Endothelial cell of umbilical vein (primary cell): ENCODE measurements at regions not wholly inside any gene's neighbourhood (a gene's known extent, or its start where the extent isn't known, plus 50 kb on each side); places are given as distances from the start of the nearest gene placed in this dataset.

Experiments
- BruUV-seq: library from RNA; stranded (reverse); fragments of 400-500 nt; replicated peaks from 2 replicates; lab custom pipeline; 2021; lab: Mats Ljungman, UMichigan
- CTCF ChIA-PET: fragments of 300-600, 350-600 bp; sonication (Branson Sonifier 250); formaldehyde crosslinking; loops from one replicate; lab custom pipeline; 2021; ENCODE audit warnings: antibody characterized with exemption, inconsistent platforms; lab: Charles Lee
- POLR2A ChIA-PET: fragments of 300-600, 350-600 bp; sonication (Branson Sonifier 250); formaldehyde crosslinking; loops from one replicate; lab custom pipeline; 2021; ENCODE audit warnings: antibody characterized with exemption, inconsistent platforms; lab: Charles Lee
- DNase-seq: peaks from one replicate; pipeline ENCODE4 v3.0.0-alpha.2; 2011; ENCODE audit warnings: low read depth, low spot score
- FAIRE-seq: peaks from 2 replicates; lab custom pipeline; 2011; peaks lifted over from hg19 to GRCh38; lab: Jason Lieb, UNC
- H2AFZ ChIP-seq: 2 replicates; pipeline ENCODE4 v1.6.0; 2012; ENCODE audit warnings: low read depth, low read length, control low read depth, inconsistent platforms
- H3K27ac ChIP-seq: 2 replicates; pipeline ENCODE4 v1.5.1; 2011; ENCODE audit warnings: low read depth, mild to moderate bottlenecking, control low read depth, low read length, moderate library complexity; ENCODE audit not compliant: insufficient read depth
- H3K27me3 ChIP-seq, 2 experiments: 2 replicates each; pipeline versions ENCODE4 v1.6.0 to v1.6.1; 2011; ENCODE audit warnings: low read length in 2 of 2, mixed read lengths in 1 of 2; ENCODE audit not compliant: control insufficient read depth in 2 of 2, insufficient read depth in 2 of 2
- H3K36me3 ChIP-seq, 2 experiments: 2 replicates in 1 of 2; 3 replicates in 1 of 2; pipeline ENCODE4 v1.5.1; 2011; ENCODE audit warnings: low read length in 2 of 2, mild to moderate bottlenecking in 1 of 2, moderate library complexity in 1 of 2; ENCODE audit not compliant: control insufficient read depth in 2 of 2, insufficient read depth in 2 of 2; ENCODE audit errors: extremely low read depth in 1 of 2
- H3K4me1 ChIP-seq: 3 replicates; pipeline ENCODE4 v1.5.1; 2011; ENCODE audit warnings: mild to moderate bottlenecking, low read length; ENCODE audit not compliant: control insufficient read depth, insufficient read depth; ENCODE audit errors: extremely low read depth
- H3K4me2 ChIP-seq: 2 replicates; pipeline ENCODE4 v1.6.1; 2011; ENCODE audit warnings: low read length, control low read depth, mixed read lengths; ENCODE audit not compliant: insufficient read depth
- H3K4me3 ChIP-seq, 3 experiments: fragments of 200-600 bp in 1 of 3; sonication (generic), shearing (Covaris generic) in 1 of 3; replicated peaks in 1 of 3; 2 replicates each; pipeline ENCODE4 v1.5.1; 2011 to 2016; ENCODE audit warnings: control low read depth in 3 of 3, low read length in 3 of 3, mild to moderate bottlenecking in 2 of 3, inconsistent platforms in 1 of 3, low read depth in 1 of 3, moderate library complexity in 1 of 3; ENCODE audit not compliant: insufficient read depth in 1 of 3
- H3K79me2 ChIP-seq: 2 replicates; pipeline ENCODE4 v1.6.0; 2012; ENCODE audit warnings: low read length, inconsistent platforms; ENCODE audit not compliant: control insufficient read depth, insufficient read depth
- H3K9ac ChIP-seq: replicated peaks from 2 replicates; pipeline ENCODE3; 2011; ENCODE audit warnings: low read length, control low read depth; ENCODE audit not compliant: insufficient read depth; ENCODE audit errors: extremely low read depth
- H3K9me1 ChIP-seq: replicated peaks from 3 replicates; pipeline ENCODE4 v1.6.0; 2011; ENCODE audit warnings: mild to moderate bottlenecking, low read length; ENCODE audit not compliant: control insufficient read depth, insufficient read depth; ENCODE audit errors: extremely low read depth
- H3K9me3 ChIP-seq: replicated peaks from 2 replicates; pipeline ENCODE4 v1.5.1; 2012; ENCODE audit warnings: low read length, inconsistent platforms; ENCODE audit not compliant: control insufficient read depth, insufficient read depth
- H4K20me1 ChIP-seq: replicated peaks from 2 replicates; pipeline ENCODE3; 2011; ENCODE audit warnings: mild to moderate bottlenecking, low read length; ENCODE audit not compliant: control insufficient read depth, insufficient read depth; ENCODE audit errors: extremely low read depth
- EZH2 ChIP-seq: IDR thresholded peaks from 2 replicates; pipeline ENCODE4 v1.6.1; 2012; ENCODE audit warnings: borderline replicate concordance, low read depth, mild to moderate bottlenecking, moderate library complexity, low read length, inconsistent platforms; ENCODE audit not compliant: severe bottlenecking
- GATA2 ChIP-seq: IDR thresholded peaks from 2 replicates; pipeline ENCODE4 v1.7.0; 2011; ENCODE audit warnings: low read depth, mild to moderate bottlenecking, moderate library complexity, mixed read lengths, low read length; ENCODE audit not compliant: insufficient read length, insufficient read depth
- JUN ChIP-seq: IDR thresholded peaks from 2 replicates; pipeline ENCODE4 v1.6.1; 2011; ENCODE audit warnings: borderline replicate concordance, low read depth; ENCODE audit not compliant: insufficient read length, insufficient read depth
- MYC ChIP-seq: IDR thresholded peaks from one replicate; pipeline ENCODE4 v1.6.1; 2011; ENCODE audit warnings: mild to moderate bottlenecking, low read depth, low read length
- POLR2AphosphoS5 ChIP-seq: IDR thresholded peaks from 2 replicates; pipeline ENCODE4 v1.6.1; 2012; ENCODE audit warnings: low read depth, mild to moderate bottlenecking, control low read depth, low read length, moderate library complexity; ENCODE audit not compliant: insufficient read depth
- dilution Hi-C: fragments of 300-500 bp; cut with MboI; formaldehyde crosslinking; loops from one replicate; pipeline ENCODE4 v1.15.0; 2019; ENCODE audit warnings: low sequenced_read_pairs; ENCODE audit not compliant: extremely low pct_ligation_motif_present
- intact Hi-C: fragments of 100-400 bp; cut with micrococcal nuclease; formaldehyde crosslinking; loops from one replicate; pipeline ENCODE4 v1.10.0; 2022

GRCh38 chr2:6231166-6231565 is 539.0 kb downstream of the SOX11 start:
- Histone ChIP-seq H3K9me1 (no peaks in the 10 kb centered on the region), H3K4me2 (no peak overlapping the region), H3K27ac (no peak overlapping the region), H3K27me3 (no peaks in the 10 kb centered on the region), H3K9me3 (peaks cover 7% of the 10 kb centered on the region), H3K4me1 (no peaks in the 10 kb centered on the region), H3K9ac (no peak overlapping the region), H4K20me1 (no peaks in the 10 kb centered on the region), H2AFZ (no peak overlapping the region), H3K4me3 (no peak overlapping the region), H3K36me3 (no peaks in the 10 kb centered on the region), H3K79me2 (no peaks in the 10 kb centered on the region)
- ChIA-PET POLR2A (no interaction called here), CTCF (no interaction called here)
- no peak for DNase-seq
- BruUV-seq, result no TSS peak
- intact Hi-C loops (no loop called here), dilution Hi-C loops (no loop called here)
- FAIRE-seq, result no peak
- no peak for TF ChIP-seq EZH2

- BruUV-seq, result no TSS peak
- H4K20me1 ChIP-seq, result no peaks in the 10 kb centered on the region
- TF ChIP-seq JUN (no peak), MYC (no peak), EZH2 (no peak), GATA2 (no peak), POLR2AphosphoS5 (no peak)
- no peak overlapping the region for H3K9ac ChIP-seq
- FAIRE-seq (no peak), DNase-seq (no peak)
- CTCF ChIA-PET, result no interaction called here
- peaks cover 8% of the 10 kb centered on the region for H3K9me3 ChIP-seq
- POLR2A ChIA-PET, result no interaction called here
- H3K9me1 ChIP-seq, result no peaks in the 10 kb centered on the region
- H3K36me3 ChIP-seq, result no peaks in the 10 kb centered on the region
- H3K79me2 ChIP-seq, result no peaks in the 10 kb centered on the region
- intact Hi-C loops, result no loop called here
- H3K4me2 ChIP-seq, result no peak overlapping the region
- no peak overlapping the region for H2AFZ ChIP-seq
- no peaks in the 10 kb centered on the region for H3K27me3 ChIP-seq
- H3K4me3 ChIP-seq, result no peak overlapping the region
- no peak overlapping the region for H3K27ac ChIP-seq
- dilution Hi-C loops, result no loop called here
- no peaks in the 10 kb centered on the region for H3K4me1 ChIP-seq
Observed at GRCh38 chr2:6233993-6234392, 541.8 kb downstream of the SOX11 start.
